ENCODE measurements at regions not wholly inside any gene's neighbourhood (a gene's known extent, or its start where the extent isn't known, plus 50 kb on each side); places are given as distances from the start of the nearest gene placed in this dataset.

DNA sequence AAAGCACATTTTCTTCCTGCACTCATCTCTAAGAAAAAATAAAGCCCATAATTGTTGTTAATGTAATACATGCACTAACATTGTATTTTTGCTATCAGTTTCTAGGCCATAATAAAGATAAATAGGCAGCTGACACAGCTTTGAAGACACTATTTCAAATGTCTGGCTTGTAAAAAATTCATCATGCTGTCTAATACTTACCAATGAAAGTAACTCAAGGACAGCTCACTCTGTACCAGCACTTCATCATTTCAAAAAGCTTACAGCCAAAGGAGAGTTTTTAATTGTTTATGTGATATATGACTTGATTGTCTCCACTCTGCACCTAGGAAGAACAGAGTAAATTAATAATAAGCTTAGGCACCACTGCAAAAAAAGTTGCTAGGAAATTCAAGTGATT lies 1423.3 kb upstream of the PCDH20 start:
- TF ChIP-seq CTCF (IDR thresholded peaks at IDR 0.05; ENCODE audit: borderline replicate concordance, insufficient read depth, low read depth, low read length), result no peak
- H3K4me3 ChIP-seq (ENCODE audit: low read depth, low read length), result no peak overlapping the region

- TF ChIP-seq CTCF (IDR thresholded peaks at IDR 0.05; ENCODE audit: borderline replicate concordance, insufficient read depth, low read depth, low read length), result no peak
- H3K4me3 ChIP-seq (ENCODE audit: low read depth, low read length), result no peak overlapping the region
Observed at GRCh38 chr13:62837895-62838294, 1422.2 kb upstream of the PCDH20 start.

DNA sequence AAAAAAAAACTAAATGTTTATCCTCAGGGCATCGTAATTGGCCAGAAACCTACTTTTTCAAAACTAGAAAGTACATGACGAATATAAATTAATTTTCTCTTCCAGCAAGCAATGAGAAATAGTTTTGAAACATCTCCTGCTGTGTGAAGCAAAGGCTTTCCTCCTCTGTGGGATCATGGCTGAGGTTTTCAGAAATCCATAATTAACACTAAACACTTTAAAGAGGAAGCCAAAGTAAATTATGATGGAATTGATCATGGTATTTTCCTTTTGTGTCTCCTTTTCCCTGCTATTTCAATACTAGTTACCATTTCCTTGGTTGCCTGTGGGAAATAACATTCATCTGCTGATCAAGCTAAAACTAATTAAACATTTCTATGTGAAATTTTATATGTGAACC lies 1413.8 kb upstream of the PCDH20 start:
- no peak for TF ChIP-seq CTCF (IDR thresholded peaks at IDR 0.05; ENCODE audit: borderline replicate concordance, insufficient read depth, low read depth, low read length)

DNA sequence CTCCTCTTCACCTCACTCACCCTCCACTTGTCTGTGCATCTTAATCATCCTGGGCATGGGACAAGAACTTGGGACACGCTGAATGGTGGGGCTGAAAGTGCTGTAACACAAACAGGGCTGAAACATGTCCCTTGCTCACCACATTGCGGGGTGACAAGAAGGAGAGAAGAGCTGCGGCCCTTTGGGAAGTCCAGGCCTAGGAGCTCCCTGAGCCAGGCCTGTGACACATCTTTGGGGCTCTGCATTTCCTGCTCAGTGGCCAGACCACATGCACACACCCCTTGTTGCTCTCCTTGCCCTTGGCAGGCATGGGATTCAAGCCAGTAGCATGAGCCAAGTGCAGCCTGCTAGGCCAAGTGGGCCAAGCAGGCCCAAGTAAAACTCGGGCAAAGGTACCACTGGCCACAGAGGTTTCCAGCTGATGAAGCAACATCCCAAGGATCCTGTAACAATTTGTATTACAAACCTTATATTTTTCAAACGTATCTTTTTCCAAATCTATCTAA lies 1384.3 kb upstream of the PCDH20 start:
- TF ChIP-seq CTCF (IDR thresholded peaks at IDR 0.05; ENCODE audit: borderline replicate concordance, insufficient read depth, low read depth, low read length), result no peak
- H3K4me3 ChIP-seq (ENCODE audit: low read depth, low read length), result no peak overlapping the region

More for the DNA sequence above, 1413.8 kb upstream of the PCDH20 start:
- no peak overlapping the region for H3K4me3 ChIP-seq (ENCODE audit: low read depth, low read length)

DNA sequence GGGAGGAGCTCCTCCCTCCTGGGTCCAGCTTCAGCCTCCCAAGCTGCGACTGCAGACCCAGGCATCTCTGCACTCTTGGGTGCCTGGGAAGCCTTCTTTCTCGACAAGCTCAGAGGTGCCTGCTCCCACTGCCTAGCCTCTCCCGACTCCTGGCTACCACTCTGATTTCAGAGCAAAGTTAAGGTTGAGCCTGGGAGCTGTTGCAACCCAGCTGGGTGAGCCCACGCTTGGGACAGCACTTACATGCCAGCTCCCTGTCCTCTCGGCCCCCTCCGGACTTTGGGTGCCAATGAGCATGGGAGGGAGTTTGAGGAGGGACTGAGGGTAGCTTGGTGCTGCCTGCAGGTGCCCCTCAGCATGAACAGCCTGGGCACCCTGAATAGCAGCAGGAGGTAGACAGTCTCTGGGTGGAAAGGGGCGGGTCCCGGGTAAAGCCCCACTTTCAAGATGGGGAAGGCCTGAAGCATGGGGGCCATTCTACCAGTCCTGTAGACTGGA lies 1383.4 kb upstream of the PCDH20 start:
- no peak overlapping the region for H3K4me3 ChIP-seq (ENCODE audit: low read depth, low read length)

GRCh38 chr13:62793850-62794249 lies 1378.2 kb upstream of the PCDH20 start:
- TF ChIP-seq CTCF (IDR thresholded peaks at IDR 0.05; ENCODE audit: borderline replicate concordance, insufficient read depth, low read depth, low read length), result no peak
- no peak overlapping the region for H3K4me3 ChIP-seq (ENCODE audit: low read depth, low read length)

More for the DNA sequence above, 1383.4 kb upstream of the PCDH20 start:
- no peak for TF ChIP-seq CTCF (IDR thresholded peaks at IDR 0.05; ENCODE audit: borderline replicate concordance, insufficient read depth, low read depth, low read length)

GRCh38 chr13:62781866-62782265 lies 1366.2 kb upstream of the PCDH20 start:
- no peak for TF ChIP-seq CTCF (IDR thresholded peaks at IDR 0.05; ENCODE audit: borderline replicate concordance, insufficient read depth, low read depth, low read length)
- no peak overlapping the region for H3K4me3 ChIP-seq (ENCODE audit: low read depth, low read length)
